HG02885 (cell line): ENCODE measurements at regions not wholly inside any gene's neighbourhood (a gene's known extent, or its start where the extent isn't known, plus 50 kb on each side); places are given as distances from the start of the nearest gene placed in this dataset.

Experiments
- ATAC-seq: cut with Tn5 transposase; IDR thresholded peaks from one replicate; pipeline ENCODE4 v1.9.1; 2021; ENCODE audit warnings: mild to moderate bottlenecking; ENCODE audit not compliant: unreplicated experiment, poor library complexity

GRCh38 chr13:40338217-40338616 lies 328.2 kb downstream of the FOXO1 start:
- ATAC-seq: no peak

GRCh38 chr13:40340368-40341095 lies 325.9 kb downstream of the FOXO1 start:
- ATAC-seq: no peak

- no peak for ATAC-seq
These were observed 325.4 kb downstream of the FOXO1 start for GRCh38 chr13:40341096-40341471.

- no peak for ATAC-seq
These were observed 324.9 kb downstream of the FOXO1 start for GRCh38 chr13:40341501-40341900.

GRCh38 chr13:40342461-40342860 lies 324.0 kb downstream of the FOXO1 start:
- ATAC-seq: no peak

GRCh38 chr13:40342901-40343300 lies 323.5 kb downstream of the FOXO1 start:
- ATAC-seq: no peak

- no peak for ATAC-seq
These were observed 322.7 kb downstream of the FOXO1 start for GRCh38 chr13:40343550-40344269.

GRCh38 chr13:40344270-40345148 lies 321.9 kb downstream of the FOXO1 start:
- ATAC-seq: no peak

- no peak for ATAC-seq
These were observed 321.3 kb downstream of the FOXO1 start for GRCh38 chr13:40345149-40345514.

GRCh38 chr13:40345654-40346372 lies 320.6 kb downstream of the FOXO1 start:
- ATAC-seq: no peak

GRCh38 chr13:40346592-40346991 lies 319.8 kb downstream of the FOXO1 start:
- ATAC-seq: no peak

GRCh38 chr13:40348096-40348679 lies 318.3 kb downstream of the FOXO1 start:
- no peak for ATAC-seq

- no peak for ATAC-seq
These were observed 316.0 kb downstream of the FOXO1 start for GRCh38 chr13:40350283-40350992.

GRCh38 chr13:40351537-40352379 lies 314.7 kb downstream of the FOXO1 start:
- ATAC-seq: no peak

- ATAC-seq: no peak
These were observed 314.1 kb downstream of the FOXO1 start for GRCh38 chr13:40352380-40352778.

GRCh38 chr13:40352802-40353562 lies 313.5 kb downstream of the FOXO1 start:
- no peak for ATAC-seq

- ATAC-seq: no peak
These were observed 311.2 kb downstream of the FOXO1 start for GRCh38 chr13:40355126-40355724.
